Esophagus muscularis mucosa (tissue), 4 donors: ENCODE measurements at regions not wholly inside any gene's neighbourhood (a gene's known extent, or its start where the extent isn't known, plus 50 kb on each side); places are given as distances from the start of the nearest gene placed in this dataset.

Experiments used
- DNase-seq: peaks from one replicate; pipeline ENCODE4 v3.0.0-alpha.2; 2017; ENCODE audit errors: extremely low spot score
- H3K27ac ChIP-seq, 4 donors: fragments of 200-600 bp; sonication (generic); replicated peaks in 1 of 4; 1 replicate in 3 of 4; 2 replicates in 1 of 4; pipeline ENCODE4 v1.5.1; 2016 to 2019; ENCODE audit warnings: mild to moderate bottlenecking in 1 of 4
- H3K27me3 ChIP-seq, 4 donors: fragments of 200-600 bp; sonication (generic); one replicate each; pipeline versions ENCODE4 v1.5.1 to v1.6.0; 2016 to 2019
- H3K36me3 ChIP-seq, 4 donors: fragments of 200-600 bp; sonication (generic); one replicate each; pipeline ENCODE4 v1.5.1; 2016 to 2019
- H3K4me1 ChIP-seq, 4 donors: fragments of 200-600 bp; sonication (generic); one replicate each; pipeline ENCODE4 v1.5.1; 2016 to 2019
- H3K4me3 ChIP-seq, 4 donors: fragments of 200-600 bp; sonication (generic); 1 replicate in 2 of 4; 2 replicates in 2 of 4; pipeline ENCODE4 v1.5.1; 2016 to 2019; ENCODE audit warnings: mild to moderate bottlenecking in 4 of 4, moderate library complexity in 1 of 4
- H3K9me3 ChIP-seq, 4 donors: fragments of 200-600 bp; sonication (generic); 1 replicate in 3 of 4; 2 replicates in 1 of 4; pipeline ENCODE4 v1.5.1; 2016 to 2019
- EP300 ChIP-seq: sonication (generic); formaldehyde crosslinking; IDR thresholded peaks from one replicate; pipeline ENCODE4 v1.6.1; 2017; ENCODE audit warnings: antibody characterized with exemption
- POLR2A ChIP-seq: fragments of 450-650 bp; IDR thresholded peaks from one replicate; pipeline ENCODE4 v1.6.1; 2017; ENCODE audit warnings: antibody characterized with exemption, moderate library complexity, mild to moderate bottlenecking, low read depth
- POLR2AphosphoS5 ChIP-seq, 2 donors: sonication (generic); formaldehyde crosslinking; IDR thresholded peaks; one replicate each; pipeline ENCODE4 v1.6.1; 2017; ENCODE audit warnings: antibody characterized with exemption in 2 of 2
- WGBS: methylation state at CpG from one replicate; pipeline ENCODE4 v1.1.5; 2018; 5-methylcytosine and 5-hydroxymethylcytosine counted together
- intact Hi-C: fragments of 100-400 bp; cut with DNase I; formaldehyde crosslinking; loops from one replicate; pipeline ENCODE4 v1.15.1; 2023
- TF ChIP-seq, protein P1 (sequence below), 3 experiments: fragments of 200-600 bp in 2 of 3; fragments of 450-650 bp in 1 of 3; sonication (generic) in 2 of 3; IDR thresholded peaks; one replicate each; pipeline ENCODE4 v1.5.1; 2017 to 2019; ENCODE audit warnings: antibody characterized with exemption in 3 of 3, mild to moderate bottlenecking in 2 of 3, moderate library complexity in 1 of 3

GRCh38 chr17:49916854-49917515, 52.0 kb upstream of the DLX4 start:
- intact Hi-C loops = no loop called here
- Histone ChIP-seq H3K36me3 (no peaks in the 10 kb centered on the region), H3K27ac (no peak overlapping the region), H3K4me1 (no peaks in the 10 kb centered on the region), H3K4me3 (no peak overlapping the region), H3K9me3 (no peaks in the 10 kb centered on the region), H3K27me3 (peaks cover 0 to 52% (median 9%) of the 10 kb centered on the region in 4 donors)
- TF ChIP-seq EP300 = no peak
- TF ChIP-seq POLR2AphosphoS5 (IDR thresholded peaks at IDR 0.05) = no peak
- no peak for TF ChIP-seq POLR2A
- TF ChIP-seq, protein P1, sequence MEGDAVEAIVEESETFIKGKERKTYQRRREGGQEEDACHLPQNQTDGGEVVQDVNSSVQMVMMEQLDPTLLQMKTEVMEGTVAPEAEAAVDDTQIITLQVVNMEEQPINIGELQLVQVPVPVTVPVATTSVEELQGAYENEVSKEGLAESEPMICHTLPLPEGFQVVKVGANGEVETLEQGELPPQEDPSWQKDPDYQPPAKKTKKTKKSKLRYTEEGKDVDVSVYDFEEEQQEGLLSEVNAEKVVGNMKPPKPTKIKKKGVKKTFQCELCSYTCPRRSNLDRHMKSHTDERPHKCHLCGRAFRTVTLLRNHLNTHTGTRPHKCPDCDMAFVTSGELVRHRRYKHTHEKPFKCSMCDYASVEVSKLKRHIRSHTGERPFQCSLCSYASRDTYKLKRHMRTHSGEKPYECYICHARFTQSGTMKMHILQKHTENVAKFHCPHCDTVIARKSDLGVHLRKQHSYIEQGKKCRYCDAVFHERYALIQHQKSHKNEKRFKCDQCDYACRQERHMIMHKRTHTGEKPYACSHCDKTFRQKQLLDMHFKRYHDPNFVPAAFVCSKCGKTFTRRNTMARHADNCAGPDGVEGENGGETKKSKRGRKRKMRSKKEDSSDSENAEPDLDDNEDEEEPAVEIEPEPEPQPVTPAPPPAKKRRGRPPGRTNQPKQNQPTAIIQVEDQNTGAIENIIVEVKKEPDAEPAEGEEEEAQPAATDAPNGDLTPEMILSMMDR (IDR thresholded peaks at IDR 0.05) = no peak
- no peak for DNase-seq
- WGBS = 84% methylated on average over 13 of the region's 13 CpGs

DNA sequence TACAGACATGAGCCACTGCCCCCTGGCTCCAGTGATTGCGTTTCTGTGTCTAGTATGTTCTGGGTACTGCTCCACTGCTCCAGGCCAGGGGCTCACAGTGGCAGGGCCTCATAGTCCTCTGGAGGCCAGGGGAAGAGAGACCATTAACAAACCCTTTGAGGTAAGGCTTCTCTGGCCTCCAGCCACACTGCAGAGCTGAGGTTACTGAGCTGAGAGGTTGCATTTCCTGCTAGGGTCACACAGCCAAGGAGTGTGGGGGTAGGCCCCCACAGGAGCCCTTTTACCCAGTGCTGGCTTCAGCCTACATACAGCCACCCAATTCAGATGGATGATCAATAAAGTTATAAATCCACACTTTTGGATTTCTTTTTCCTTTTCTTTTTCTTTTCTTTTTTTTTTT, 50.4 kb upstream of the DLX4 start:
- no peaks in the 10 kb centered on the region for H3K4me1 ChIP-seq
- H3K27ac ChIP-seq = no peak overlapping the region
- TF ChIP-seq, protein P1 (IDR thresholded peaks at IDR 0.05) = no peak
- TF ChIP-seq POLR2A (no peak), POLR2AphosphoS5 (IDR thresholded peaks at IDR 0.05) (no peak), EP300 (no peak)
- no peaks in the 10 kb centered on the region for H3K36me3 ChIP-seq
- peaks cover 0 to 39% (median 0%) of the 10 kb centered on the region in 4 donors for H3K27me3 ChIP-seq
- no peak overlapping the region for H3K4me3 ChIP-seq
- no peaks in the 10 kb centered on the region for H3K9me3 ChIP-seq
- 83% methylated on average over 1 of the region's 1 CpG for WGBS
- intact Hi-C loops = no loop called here
- no peak for DNase-seq
